Muscle layer of colon (tissue), 2 donors: ENCODE measurements at regions not wholly inside any gene's neighbourhood (a gene's known extent, or its start where the extent isn't known, plus 50 kb on each side); places are given as distances from the start of the nearest gene placed in this dataset.

Source experiments
- H3K27ac ChIP-seq: one replicate; pipeline ENCODE4 v1.7.0; 2013; ENCODE audit warnings: low read depth, mild to moderate bottlenecking, low read length, moderate library complexity
- H3K27me3 ChIP-seq, 2 donors: one replicate each; pipeline ENCODE4 v1.7.0; 2013; ENCODE audit warnings: low read length in 2 of 2, mild to moderate bottlenecking in 2 of 2; ENCODE audit not compliant: insufficient read depth in 2 of 2, control insufficient read depth in 1 of 2
- H3K36me3 ChIP-seq: one replicate; pipeline ENCODE4 v1.7.0; 2013; ENCODE audit warnings: mild to moderate bottlenecking, low read length; ENCODE audit not compliant: insufficient read depth
- H3K4me1 ChIP-seq: one replicate; pipeline ENCODE4 v1.7.0; 2013; ENCODE audit warnings: mild to moderate bottlenecking, low read length; ENCODE audit not compliant: insufficient read depth
- H3K4me3 ChIP-seq, 2 donors: one replicate each; pipeline ENCODE4 v1.7.0; 2013; ENCODE audit warnings: low read length in 2 of 2, low read depth in 1 of 2, mild to moderate bottlenecking in 1 of 2, moderate library complexity in 1 of 2
- H3K9ac ChIP-seq: one replicate; pipeline ENCODE4 v1.7.0; 2013; ENCODE audit warnings: low read length
- H3K9me3 ChIP-seq: one replicate; pipeline ENCODE4 v1.7.0; 2013; ENCODE audit warnings: mild to moderate bottlenecking, low read length
- donor health status: abdominal sarcoma.
- donor health status: Adenocarcinoma of cecum.

GRCh38 chr2:167613471-167613870 is 633.9 kb downstream of the STK39 start:
- H3K4me3 ChIP-seq = no peak overlapping the region
- H3K4me1 ChIP-seq = no peaks in the 10 kb centered on the region
- no peak overlapping the region for H3K27ac ChIP-seq
- no peaks in the 10 kb centered on the region for H3K27me3 ChIP-seq
- no peak overlapping the region for H3K9ac ChIP-seq
- H3K9me3 ChIP-seq = no peaks in the 10 kb centered on the region
- H3K36me3 ChIP-seq = no peaks in the 10 kb centered on the region

GRCh38 chr2:167608487-167608886 is 638.9 kb downstream of the STK39 start:
- no peaks in the 10 kb centered on the region for H3K27me3 ChIP-seq
- H3K4me3 ChIP-seq = no peak overlapping the region
- no peak overlapping the region for H3K27ac ChIP-seq
- no peaks in the 10 kb centered on the region for H3K4me1 ChIP-seq
- no peaks in the 10 kb centered on the region for H3K9me3 ChIP-seq
- no peaks in the 10 kb centered on the region for H3K36me3 ChIP-seq
- no peak overlapping the region for H3K9ac ChIP-seq

DNA sequence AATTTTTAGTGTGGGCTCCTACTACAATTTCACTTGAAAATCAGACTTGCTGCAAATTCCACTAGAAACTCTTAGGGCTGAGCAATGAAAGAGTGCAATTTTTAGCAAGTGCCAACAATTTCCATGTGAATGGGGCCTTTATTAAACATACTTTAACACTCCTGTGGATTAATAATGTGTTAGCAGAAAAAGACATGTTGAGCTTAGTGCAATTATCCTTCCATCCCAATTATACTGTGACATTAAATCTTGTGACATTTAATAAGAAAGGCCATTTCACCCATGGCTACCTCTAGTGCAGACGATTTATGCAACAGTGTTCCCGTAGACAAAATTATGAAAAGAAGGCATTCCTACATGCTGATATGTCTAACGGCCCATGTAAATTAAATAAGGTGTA is 639.7 kb downstream of the STK39 start:
- H3K4me3 ChIP-seq = no peak overlapping the region
- no peak overlapping the region for H3K27ac ChIP-seq
- H3K9me3 ChIP-seq = no peaks in the 10 kb centered on the region
- no peaks in the 10 kb centered on the region for H3K27me3 ChIP-seq
- H3K4me1 ChIP-seq = no peaks in the 10 kb centered on the region
- no peak overlapping the region for H3K9ac ChIP-seq
- no peaks in the 10 kb centered on the region for H3K36me3 ChIP-seq

DNA sequence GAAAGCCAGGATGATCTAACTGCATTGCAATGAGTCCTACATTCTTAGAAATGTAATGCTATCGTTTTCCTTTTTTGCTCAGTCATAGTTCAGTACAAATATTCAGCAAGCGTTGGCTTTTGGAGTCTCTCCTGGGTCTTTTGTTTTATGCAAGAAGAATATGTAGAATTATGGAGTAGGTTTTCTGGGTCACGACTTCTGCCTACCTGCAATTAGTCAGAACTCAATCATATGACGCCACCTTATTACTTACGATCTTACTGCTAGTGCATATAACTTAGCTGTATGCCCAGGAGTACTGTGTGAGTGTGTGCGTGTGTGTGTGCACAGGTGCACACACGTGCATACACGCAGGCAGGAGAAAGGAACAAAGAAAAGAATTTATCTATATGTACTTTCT is 640.2 kb downstream of the STK39 start:
- H3K4me3 ChIP-seq = no peak overlapping the region
- no peaks in the 10 kb centered on the region for H3K27me3 ChIP-seq

GRCh38 chr2:167602122-167602521 is 645.3 kb downstream of the STK39 start:
- H3K36me3 ChIP-seq = no peaks in the 10 kb centered on the region
- no peak overlapping the region for H3K4me3 ChIP-seq
- no peaks in the 10 kb centered on the region for H3K9me3 ChIP-seq
- H3K9ac ChIP-seq = no peak overlapping the region
- no peaks in the 10 kb centered on the region for H3K27me3 ChIP-seq
- no peak overlapping the region for H3K27ac ChIP-seq
- no peaks in the 10 kb centered on the region for H3K4me1 ChIP-seq

More for the DNA sequence above, 640.2 kb downstream of the STK39 start:
- H3K27ac ChIP-seq = no peak overlapping the region
- no peak overlapping the region for H3K9ac ChIP-seq
- H3K4me1 ChIP-seq = no peaks in the 10 kb centered on the region
- H3K36me3 ChIP-seq = no peaks in the 10 kb centered on the region
- H3K9me3 ChIP-seq = no peaks in the 10 kb centered on the region

DNA sequence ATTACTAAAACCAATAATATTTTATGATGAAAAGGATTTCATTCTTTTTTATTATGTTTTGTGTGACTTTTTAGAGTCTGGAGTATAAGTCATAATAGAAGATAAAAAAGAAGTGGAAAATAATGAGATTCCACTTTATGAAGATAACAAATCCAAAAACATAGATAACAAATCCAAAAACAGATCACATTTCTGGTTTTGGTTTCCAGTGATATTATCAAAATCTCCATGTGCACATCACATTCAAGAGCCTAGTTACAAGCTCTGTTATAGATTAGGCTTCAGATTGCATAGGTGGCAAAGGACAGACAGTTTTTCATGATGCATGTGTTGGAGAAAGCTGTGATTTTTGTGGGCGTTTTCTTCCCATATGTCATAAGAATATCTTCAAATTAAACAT is 648.2 kb downstream of the STK39 start:
- Histone ChIP-seq H3K9ac (no peak overlapping the region), H3K4me3 (no peak overlapping the region), H3K9me3 (no peaks in the 10 kb centered on the region), H3K27ac (no peak overlapping the region), H3K27me3 (no peaks in the 10 kb centered on the region), H3K36me3 (no peaks in the 10 kb centered on the region), H3K4me1 (no peaks in the 10 kb centered on the region)

DNA sequence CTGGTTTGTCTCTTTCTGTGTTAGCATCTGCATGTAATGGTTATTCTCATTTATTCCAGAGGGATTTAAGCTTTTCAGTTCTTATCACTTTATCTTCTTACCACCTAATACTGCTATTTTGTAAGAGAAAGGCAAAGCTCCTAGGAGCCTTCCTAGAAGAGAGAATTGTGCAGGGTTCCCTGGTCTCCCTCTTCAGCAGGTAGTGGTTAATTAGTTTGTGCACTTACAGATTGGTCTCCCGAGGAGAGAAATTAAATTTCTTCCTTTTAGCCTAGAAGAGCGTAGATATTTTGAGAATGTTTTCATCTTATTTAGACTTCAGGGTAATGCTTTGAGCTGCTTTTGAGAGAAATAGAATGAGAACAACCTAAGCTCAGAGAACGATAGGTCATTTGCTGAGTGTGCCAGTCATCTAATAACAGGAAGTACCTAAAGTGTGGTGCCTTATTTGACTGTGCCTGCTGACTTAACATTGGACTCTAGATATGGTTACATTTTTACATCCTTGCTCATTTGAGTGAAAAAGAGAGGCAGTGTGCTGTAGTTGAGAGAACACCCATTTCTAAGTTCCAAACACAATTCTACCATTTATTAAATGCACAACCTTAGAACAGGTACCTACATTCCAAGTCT is 651.4 kb downstream of the STK39 start:
- Histone ChIP-seq H3K27ac (no peak overlapping the region), H3K9me3 (no peaks in the 10 kb centered on the region), H3K4me3 (no peak overlapping the region), H3K36me3 (no peaks in the 10 kb centered on the region), H3K4me1 (no peaks in the 10 kb centered on the region), H3K9ac (no peak overlapping the region), H3K27me3 (no peaks in the 10 kb centered on the region)

- no peak overlapping the region for H3K9ac ChIP-seq
- no peaks in the 10 kb centered on the region for H3K36me3 ChIP-seq
- H3K4me3 ChIP-seq = no peak overlapping the region
- H3K4me1 ChIP-seq = no peaks in the 10 kb centered on the region
- H3K9me3 ChIP-seq = no peaks in the 10 kb centered on the region
- H3K27ac ChIP-seq = no peak overlapping the region
- no peaks in the 10 kb centered on the region for H3K27me3 ChIP-seq
These were observed 652.4 kb downstream of the STK39 start for GRCh38 chr2:167595021-167595420.

GRCh38 chr2:167592441-167592840 is 655.0 kb downstream of the STK39 start:
- H3K9me3 ChIP-seq = no peaks in the 10 kb centered on the region
- H3K27ac ChIP-seq = no peak overlapping the region
- H3K9ac ChIP-seq = no peak overlapping the region
- H3K4me1 ChIP-seq = no peaks in the 10 kb centered on the region
- H3K4me3 ChIP-seq = no peak overlapping the region
- H3K36me3 ChIP-seq = no peaks in the 10 kb centered on the region
- H3K27me3 ChIP-seq = no peaks in the 10 kb centered on the region

- H3K4me3 ChIP-seq = no peak overlapping the region
- no peak overlapping the region for H3K27ac ChIP-seq
- H3K36me3 ChIP-seq = no peaks in the 10 kb centered on the region
- no peaks in the 10 kb centered on the region for H3K9me3 ChIP-seq
- H3K4me1 ChIP-seq = no peaks in the 10 kb centered on the region
- H3K27me3 ChIP-seq = no peaks in the 10 kb centered on the region
- no peak overlapping the region for H3K9ac ChIP-seq
These were observed 664.8 kb downstream of the STK39 start for GRCh38 chr2:167582619-167583018.

DNA sequence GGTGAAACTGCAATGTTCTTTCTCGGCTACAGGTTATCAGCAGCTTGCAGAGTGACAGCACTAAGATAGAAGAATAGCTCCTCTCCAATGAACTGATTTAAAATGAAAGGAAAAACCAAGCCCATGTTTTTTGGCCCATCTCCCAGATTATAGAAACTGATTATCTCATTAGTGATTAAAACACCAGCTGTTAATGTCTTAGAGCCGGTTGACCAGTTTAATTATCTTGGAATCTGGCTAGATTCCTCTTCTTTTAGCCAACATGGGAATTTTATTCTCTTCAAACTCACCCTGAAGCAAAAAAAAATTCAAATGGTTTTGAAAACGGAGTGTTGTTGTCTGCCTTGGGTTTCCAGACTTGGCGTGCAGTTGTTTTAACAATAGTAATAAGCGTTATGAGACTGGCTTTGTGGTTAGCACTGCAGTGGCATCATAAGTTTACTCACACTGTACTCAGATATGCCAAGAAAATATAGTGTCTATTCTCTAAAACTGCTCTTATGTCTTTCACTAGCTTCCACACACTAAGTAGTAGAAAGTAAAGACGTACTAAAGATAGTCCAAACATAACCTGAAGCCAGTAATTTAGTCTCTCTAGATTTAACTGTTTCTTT is 665.3 kb downstream of the STK39 start:
- Histone ChIP-seq H3K27ac (no peak overlapping the region), H3K4me3 (no peak overlapping the region), H3K36me3 (no peaks in the 10 kb centered on the region), H3K4me1 (no peaks in the 10 kb centered on the region), H3K9me3 (no peaks in the 10 kb centered on the region), H3K9ac (no peak overlapping the region), H3K27me3 (no peaks in the 10 kb centered on the region)

DNA sequence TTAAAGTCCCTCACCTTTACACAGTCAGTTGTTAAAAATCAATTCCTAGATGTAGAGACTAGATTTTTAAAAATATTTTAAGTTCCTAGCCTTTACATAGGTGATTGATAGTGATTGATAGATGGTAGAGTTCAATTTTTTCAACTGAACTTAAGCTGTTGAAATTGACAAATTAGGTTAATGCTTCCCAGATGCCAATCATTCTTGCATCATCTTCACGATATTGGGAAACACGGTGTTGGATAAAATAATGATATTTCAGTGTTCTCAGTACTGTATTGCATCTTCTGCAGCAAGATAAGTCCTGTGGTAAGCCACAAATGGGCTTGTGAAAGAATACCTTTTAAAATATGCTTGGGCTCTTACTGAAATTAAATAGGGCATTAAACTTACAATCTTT is 667.6 kb downstream of the STK39 start:
- no peak overlapping the region for H3K4me3 ChIP-seq
- H3K9ac ChIP-seq = no peak overlapping the region

More for the DNA sequence above, 667.6 kb downstream of the STK39 start:
- Histone ChIP-seq H3K27me3 (no peaks in the 10 kb centered on the region), H3K4me1 (no peaks in the 10 kb centered on the region), H3K27ac (no peak overlapping the region), H3K36me3 (no peaks in the 10 kb centered on the region), H3K9me3 (no peaks in the 10 kb centered on the region)
